ENCODE measurements at regions not wholly inside any gene's neighbourhood (a gene's known extent, or its start where the extent isn't known, plus 50 kb on each side); places are given as distances from the start of the nearest gene placed in this dataset.
"Not testable (repeated sequence)": the region's sequence is repeated elsewhere in the genome, so short reads cannot be mapped to it uniquely, and the experiment has no call there.

GRCh38 chr15:88965097-88965496 is 51.9 kb upstream of the MFGE8 start:
- not testable (repeated sequence) for DNase-seq (ENCODE audit: low spot score)

- no peak for DNase-seq (ENCODE audit: low spot score)
Observed at GRCh38 chr15:88970232-88970631, 57.1 kb upstream of the MFGE8 start.

- no peak for DNase-seq (ENCODE audit: low spot score)
Observed at GRCh38 chr15:88974392-88974791, 61.2 kb upstream of the MFGE8 start.

GRCh38 chr15:88975891-88976290 is 62.7 kb upstream of the MFGE8 start:
- DNase-seq (ENCODE audit: low spot score): no peak

- DNase-seq (ENCODE audit: low spot score): no peak
Observed at GRCh38 chr15:88976656-88977055, 63.5 kb upstream of the MFGE8 start.

GRCh38 chr15:88979674-88980073 is 66.5 kb upstream of the MFGE8 start:
- no peak for DNase-seq (ENCODE audit: low spot score)

GRCh38 chr15:88980498-88980897 is 67.3 kb upstream of the MFGE8 start:
- no peak for DNase-seq (ENCODE audit: low spot score)

GRCh38 chr15:88981244-88982215 is 68.4 kb upstream of the MFGE8 start:
- DNase-seq (ENCODE audit: low spot score): no peak

GRCh38 chr15:88982304-88982945 is 69.2 kb upstream of the MFGE8 start:
- no peak for DNase-seq (ENCODE audit: low spot score)

GRCh38 chr15:88982946-88983342 is 69.8 kb upstream of the MFGE8 start:
- no peak for DNase-seq (ENCODE audit: low spot score)

- no peak for DNase-seq (ENCODE audit: low spot score)
Observed at GRCh38 chr15:88983861-88984429, 70.8 kb upstream of the MFGE8 start.

GRCh38 chr15:88985547-88986393 is 72.6 kb upstream of the MFGE8 start:
- no peak for DNase-seq (ENCODE audit: low spot score)

- DNase-seq (ENCODE audit: low spot score): peak; percentile 45
Observed at GRCh38 chr15:88986949-88987590, 73.9 kb upstream of the MFGE8 start.

GRCh38 chr15:88987591-88987933 is 74.4 kb upstream of the MFGE8 start:
- DNase-seq (ENCODE audit: low spot score): no peak

- no peak for DNase-seq (ENCODE audit: low spot score)
Observed at GRCh38 chr15:88987934-88988671, 74.9 kb upstream of the MFGE8 start.

GRCh38 chr15:88989578-88989977 is 76.4 kb upstream of the MFGE8 start:
- DNase-seq (ENCODE audit: low spot score): no peak

- no peak for DNase-seq (ENCODE audit: low spot score)
Observed at GRCh38 chr15:88990185-88990679, 77.1 kb upstream of the MFGE8 start.

- no peak for DNase-seq (ENCODE audit: low spot score)
Observed at GRCh38 chr15:88992216-88992615, 79.0 kb upstream of the MFGE8 start.

- DNase-seq (ENCODE audit: low spot score): no peak
Observed at GRCh38 chr15:88992912-88993376, 79.8 kb upstream of the MFGE8 start.

- DNase-seq (ENCODE audit: low spot score): no peak
Observed at GRCh38 chr15:88993662-88994061, 80.5 kb upstream of the MFGE8 start.

- DNase-seq (ENCODE audit: low spot score): no peak
Observed at GRCh38 chr15:88994286-88994685, 81.1 kb upstream of the MFGE8 start.
